ENCODE measurements at regions not wholly inside any gene's neighbourhood (a gene's known extent, or its start where the extent isn't known, plus 50 kb on each side); places are given as distances from the start of the nearest gene placed in this dataset.

DNA sequence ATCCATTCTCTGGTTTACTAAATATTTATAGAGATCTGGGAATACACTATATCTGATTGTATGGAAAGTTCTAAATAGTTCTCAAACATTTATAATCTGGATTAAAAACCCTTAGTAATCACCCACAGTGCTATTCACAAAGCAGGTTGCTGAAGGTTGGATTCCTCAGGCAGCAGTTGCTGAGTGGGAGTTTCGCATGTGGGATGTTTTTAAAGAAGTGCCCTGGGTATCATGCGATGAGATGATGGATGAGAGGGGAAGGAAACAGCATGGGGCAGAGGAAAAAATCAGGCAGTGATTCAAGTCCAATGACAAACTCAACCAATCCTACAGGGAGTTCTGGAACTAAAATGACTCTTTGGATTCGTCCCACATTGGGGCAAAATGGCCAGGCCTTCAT lies 85.3 kb upstream of the GALNT2 start:
- Mint-ChIP-seq H3K4me3 (no peak overlapping the region), H3K27me3 (ENCODE audit: insufficient read depth) (peaks cover 3% of the 10 kb centered on the region), H3K27ac (no peak overlapping the region), H3K9me3 (no peaks in the 10 kb centered on the region), H3K4me1 (ENCODE audit: low read depth) (no peaks in the 10 kb centered on the region), H3K36me3 (ENCODE audit: low read depth) (no peaks in the 10 kb centered on the region)
- no peak for DNase-seq
- TF ChIP-seq CTCF (IDR thresholded peaks at IDR 0.05), result no peak

DNA sequence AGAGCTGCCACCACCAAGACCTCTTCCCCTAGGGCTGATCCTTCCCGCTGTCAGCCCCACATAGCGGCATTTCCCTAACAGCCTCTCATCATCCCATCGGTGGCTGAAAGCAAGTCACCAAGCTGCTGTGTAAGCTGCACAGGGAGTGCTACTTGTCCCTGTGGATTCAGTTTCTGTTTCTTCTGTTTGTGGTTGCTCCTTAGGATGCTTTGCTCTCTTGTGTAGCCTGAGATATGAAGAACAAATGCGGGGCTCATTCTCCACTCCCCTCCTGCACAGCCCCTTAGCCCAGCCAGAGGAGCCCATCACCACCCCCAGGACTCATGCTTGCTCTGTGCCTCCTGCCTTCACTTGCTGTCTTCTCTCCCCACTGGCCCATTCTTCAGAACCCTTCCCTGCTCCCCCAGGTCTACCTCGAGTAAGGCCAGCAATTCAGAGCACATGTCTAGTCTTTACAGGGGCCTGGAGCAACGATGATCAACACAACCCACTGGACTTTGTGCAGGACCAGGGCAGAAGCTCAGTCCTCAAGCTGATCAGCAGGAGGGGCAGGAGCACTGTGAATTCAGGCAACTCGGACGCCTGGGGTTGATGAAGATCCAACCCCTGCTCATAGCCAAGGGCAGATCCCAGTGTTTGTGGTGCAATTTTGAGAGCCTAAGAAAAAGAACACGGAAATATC lies 82.6 kb upstream of the GALNT2 start:
- Mint-ChIP-seq H3K27ac (no peak overlapping the region), H3K4me3 (no peak overlapping the region), H3K9me3 (no peaks in the 10 kb centered on the region), H3K27me3 (ENCODE audit: insufficient read depth) (peaks cover 3% of the 10 kb centered on the region), H3K4me1 (ENCODE audit: low read depth) (no peaks in the 10 kb centered on the region), H3K36me3 (ENCODE audit: low read depth) (no peaks in the 10 kb centered on the region)
- no peak for TF ChIP-seq CTCF (IDR thresholded peaks at IDR 0.05)
- DNase-seq, result no peak

GRCh38 chr1:229984992-229985612 lies 81.9 kb upstream of the GALNT2 start:
- DNase-seq, result no peak
- no peak overlapping the region for H3K27ac Mint-ChIP-seq
- H3K9me3 Mint-ChIP-seq, result no peaks in the 10 kb centered on the region
- H3K4me1 Mint-ChIP-seq (ENCODE audit: low read depth), result no peaks in the 10 kb centered on the region
- no peaks in the 10 kb centered on the region for H3K36me3 Mint-ChIP-seq (ENCODE audit: low read depth)
- no peak for TF ChIP-seq CTCF (IDR thresholded peaks at IDR 0.05)
- H3K4me3 Mint-ChIP-seq, result no peak overlapping the region
- H3K27me3 Mint-ChIP-seq (ENCODE audit: insufficient read depth), result peaks cover 3% of the 10 kb centered on the region

DNA sequence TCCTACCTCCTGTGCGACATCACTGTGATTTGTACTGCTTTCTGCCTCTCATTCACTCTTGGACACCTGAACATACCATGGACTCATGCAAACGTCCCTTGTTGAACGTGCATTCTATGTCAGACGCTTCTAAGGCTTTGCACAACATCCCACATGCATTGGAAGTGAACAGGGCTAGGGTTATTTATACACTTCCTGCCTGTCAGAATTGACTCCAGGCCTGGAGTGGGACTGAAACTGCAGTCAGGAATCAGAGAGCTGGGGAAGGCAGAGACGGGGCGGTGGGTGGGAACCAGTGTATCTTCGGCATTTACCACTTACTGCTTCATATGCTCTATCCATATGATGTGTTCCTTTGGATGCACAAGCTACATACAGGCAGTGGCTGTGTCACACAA lies 81.4 kb upstream of the GALNT2 start:
- H3K27me3 Mint-ChIP-seq (ENCODE audit: insufficient read depth), result peaks cover 7% of the 10 kb centered on the region
- H3K36me3 Mint-ChIP-seq (ENCODE audit: low read depth), result no peaks in the 10 kb centered on the region
- H3K27ac Mint-ChIP-seq, result no peak overlapping the region
- no peaks in the 10 kb centered on the region for H3K9me3 Mint-ChIP-seq
- no peaks in the 10 kb centered on the region for H3K4me1 Mint-ChIP-seq (ENCODE audit: low read depth)
- no peak for TF ChIP-seq CTCF (IDR thresholded peaks at IDR 0.05)
- no peak overlapping the region for H3K4me3 Mint-ChIP-seq
- DNase-seq, result no peak

- Mint-ChIP-seq H3K27ac (no peak overlapping the region), H3K4me3 (no peak overlapping the region), H3K27me3 (ENCODE audit: insufficient read depth) (peaks cover 12% of the 10 kb centered on the region)
These were observed 80.2 kb upstream of the GALNT2 start for GRCh38 chr1:229986737-229987337.

More at GRCh38 chr1:229986737-229987337, 80.2 kb upstream of the GALNT2 start:
- Mint-ChIP-seq H3K36me3 (ENCODE audit: low read depth) (no peaks in the 10 kb centered on the region), H3K4me1 (ENCODE audit: low read depth) (no peaks in the 10 kb centered on the region), H3K9me3 (no peaks in the 10 kb centered on the region)
- no peak for TF ChIP-seq CTCF (IDR thresholded peaks at IDR 0.05)
- no peak for DNase-seq

Data from HFFc6 (cell line).